Esophagus muscularis mucosa (tissue), 3 donors: ENCODE measurements at regions not wholly inside any gene's neighbourhood (a gene's known extent, or its start where the extent isn't known, plus 50 kb on each side); places are given as distances from the start of the nearest gene placed in this dataset.

ENCODE experiments used
- CTCF ChIP-seq, 3 experiments: fragments of 200-600 bp in 2 of 3; fragments of 450-650 bp in 1 of 3; sonication (generic) in 2 of 3; IDR thresholded peaks; one replicate each; pipeline ENCODE4 v1.5.1; 2017 to 2019; ENCODE audit warnings: antibody characterized with exemption in 3 of 3, mild to moderate bottlenecking in 2 of 3, moderate library complexity in 1 of 3
- POLR2AphosphoS5 ChIP-seq, 2 donors: sonication (generic); formaldehyde crosslinking; IDR thresholded peaks; one replicate each; pipeline ENCODE4 v1.6.1; 2017; ENCODE audit warnings: antibody characterized with exemption in 2 of 2

GRCh38 chrX:120781403-120781802 is 94.3 kb downstream of the CT47B1 start:
- TF ChIP-seq POLR2AphosphoS5 (IDR thresholded peaks at IDR 0.05): no peak
- TF ChIP-seq CTCF (IDR thresholded peaks at IDR 0.05): no peak
